ENCODE measurements at regions not wholly inside any gene's neighbourhood (a gene's known extent, or its start where the extent isn't known, plus 50 kb on each side); places are given as distances from the start of the nearest gene placed in this dataset.

GRCh38 chr5:149439899-149440542, 60.9 kb upstream of the IL17B start (continued):
- TF ChIP-seq POU6F1 (CRISPR knock-in tag; IDR thresholded peaks at IDR 0.05; ENCODE audit: borderline replicate concordance, low read depth) (no peak), ISL1 (CRISPR knock-in tag; IDR thresholded peaks at IDR 0.05) (no peak), ARNTL (CRISPR knock-in tag; IDR thresholded peaks at IDR 0.05; ENCODE audit: borderline replicate concordance, low read depth) (no peak), CSRNP3 (CRISPR knock-in tag; IDR thresholded peaks at IDR 0.05) (no peak), RARB (CRISPR knock-in tag; IDR thresholded peaks at IDR 0.05) (no peak), ZFP3 (CRISPR knock-in tag; IDR thresholded peaks at IDR 0.05) (no peak), CSDC2 (CRISPR knock-in tag; IDR thresholded peaks at IDR 0.05) (no peak)

GRCh38 chr5:149438711-149439132, 59.6 kb upstream of the IL17B start:
- ATAC-seq, result no peak

GRCh38 chr5:149438281-149438680, 59.2 kb upstream of the IL17B start:
- no peak for TF ChIP-seq TOX (CRISPR knock-in tag; IDR thresholded peaks at IDR 0.05; ENCODE audit: borderline replicate concordance)
- TF ChIP-seq ESRRG (CRISPR knock-in tag; IDR thresholded peaks at IDR 0.05), result no peak
- no peak for TF ChIP-seq ZNF565 (CRISPR knock-in tag; conservative IDR thresholded peaks at IDR 0.05; ENCODE audit: low read depth)
- no peak for TF ChIP-seq PATZ1 (CRISPR knock-in tag; IDR thresholded peaks at IDR 0.05; ENCODE audit: borderline replicate concordance)
- ATAC-seq, result no peak

More at GRCh38 chr5:149438711-149439132, 59.6 kb upstream of the IL17B start:
- no peak for TF ChIP-seq BACH2 (CRISPR knock-in tag; IDR thresholded peaks at IDR 0.05; ENCODE audit: borderline replicate concordance)
- TF ChIP-seq SNAI2 (CRISPR knock-in tag; IDR thresholded peaks at IDR 0.05), result no peak

- ATAC-seq, result no peak
- no peak for TF ChIP-seq PATZ1 (CRISPR knock-in tag; IDR thresholded peaks at IDR 0.05; ENCODE audit: borderline replicate concordance)
- TF ChIP-seq ISL1 (CRISPR knock-in tag; IDR thresholded peaks at IDR 0.05), result no peak
- TF ChIP-seq TCF4 (CRISPR knock-in tag; IDR thresholded peaks at IDR 0.05; ENCODE audit: borderline replicate concordance), result no peak
- TF ChIP-seq TSHZ2 (CRISPR knock-in tag; IDR thresholded peaks at IDR 0.05), result no peak
- no peak for TF ChIP-seq ESRRG (CRISPR knock-in tag; IDR thresholded peaks at IDR 0.05)
- TF ChIP-seq GLIS3 (CRISPR knock-in tag; IDR thresholded peaks at IDR 0.05), result no peak
- TF ChIP-seq OSR1 (CRISPR knock-in tag; IDR thresholded peaks at IDR 0.05), result no peak
- no peak for TF ChIP-seq CSRNP3 (CRISPR knock-in tag; IDR thresholded peaks at IDR 0.05)
- no peak for TF ChIP-seq ZNF565 (CRISPR knock-in tag; conservative IDR thresholded peaks at IDR 0.05; ENCODE audit: low read depth)
- no peak for TF ChIP-seq POU6F1 (CRISPR knock-in tag; IDR thresholded peaks at IDR 0.05; ENCODE audit: borderline replicate concordance, low read depth)
- TF ChIP-seq ZFP30 (CRISPR knock-in tag; IDR thresholded peaks at IDR 0.05), result no peak
- no peak for TF ChIP-seq ZNF70 (CRISPR knock-in tag; IDR thresholded peaks at IDR 0.05)
- TF ChIP-seq CREB5 (CRISPR knock-in tag; IDR thresholded peaks at IDR 0.05; ENCODE audit: low read depth), result no peak
Measured at GRCh38 chr5:149437391-149438040, 58.4 kb upstream of the IL17B start.

Data from SK-N-SH treated with all-trans-retinoic acid at 6 μM for 48 hours (cell line).